Activated T-helper 17 cell treated with anti-CD3 and anti-CD28 coated beads, Interleukin-2, amount 50 U/mL, for 72 hours (primary cell): ENCODE measurements at regions not wholly inside any gene's neighbourhood (a gene's known extent, or its start where the extent isn't known, plus 50 kb on each side); places are given as distances from the start of the nearest gene placed in this dataset.

Experiments
- ATAC-seq: fragments of 150-1000 bp; cut with Tn5 transposase; replicated peaks from 2 replicates; pipeline ENCODE4 v1.10.0; 2021; ENCODE audit warnings: mild to moderate bottlenecking, moderate library complexity
- H3K27ac Mint-ChIP-seq: one replicate; pipeline ENCODE4 v1.8.0; 2022; ENCODE audit warnings: mixed read lengths
- H3K27me3 Mint-ChIP-seq: one replicate; pipeline ENCODE4 v1.8.0; 2022; ENCODE audit warnings: mixed read lengths
- H3K36me3 Mint-ChIP-seq: one replicate; pipeline ENCODE4 v1.8.0; 2022; ENCODE audit warnings: low read depth, mild to moderate bottlenecking, mixed read lengths
- H3K4me1 Mint-ChIP-seq: one replicate; pipeline ENCODE4 v1.8.0; 2022; ENCODE audit warnings: mixed read lengths
- H3K4me3 Mint-ChIP-seq: one replicate; pipeline ENCODE4 v1.8.0; 2022; ENCODE audit warnings: mild to moderate bottlenecking, mixed read lengths
- H3K9me3 Mint-ChIP-seq: one replicate; pipeline ENCODE4 v1.8.0; 2022; ENCODE audit warnings: mixed read lengths

DNA sequence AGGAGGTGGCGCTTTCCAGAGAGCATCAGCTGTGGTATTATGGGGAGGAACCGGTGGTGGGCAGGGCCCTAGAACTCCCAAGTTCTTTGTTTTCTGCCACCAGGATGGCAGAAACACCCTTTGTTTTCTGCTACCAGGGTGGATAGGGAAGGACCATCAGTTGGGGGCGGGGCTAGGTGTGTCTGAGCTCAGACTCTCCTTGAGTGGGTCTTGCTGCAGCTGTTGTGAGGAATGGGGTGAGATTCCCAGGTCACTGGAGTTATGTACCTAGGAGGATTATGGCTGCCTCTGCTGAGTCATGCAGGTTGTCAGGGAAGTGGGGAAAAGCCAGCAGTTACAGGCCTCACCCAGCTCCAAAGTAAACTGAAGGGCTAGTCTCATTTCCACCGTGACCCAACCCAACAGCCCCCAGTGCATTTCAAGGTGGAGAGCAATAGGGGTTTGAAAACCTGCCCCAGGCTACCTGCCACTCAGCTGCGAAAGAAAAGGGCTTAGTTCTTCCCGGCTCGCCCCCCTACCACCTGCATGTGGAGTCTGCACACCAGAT, 167.8 kb upstream of the FAM241A start:
- no peaks in the 10 kb centered on the region for H3K4me1 Mint-ChIP-seq
- H3K9me3 Mint-ChIP-seq = peaks cover 7% of the 10 kb centered on the region
- no peaks in the 10 kb centered on the region for H3K36me3 Mint-ChIP-seq
- no peak overlapping the region for H3K27ac Mint-ChIP-seq
- ATAC-seq = no peak
- peaks cover 13% of the 10 kb centered on the region for H3K27me3 Mint-ChIP-seq
- H3K4me3 Mint-ChIP-seq = no peak overlapping the region

DNA sequence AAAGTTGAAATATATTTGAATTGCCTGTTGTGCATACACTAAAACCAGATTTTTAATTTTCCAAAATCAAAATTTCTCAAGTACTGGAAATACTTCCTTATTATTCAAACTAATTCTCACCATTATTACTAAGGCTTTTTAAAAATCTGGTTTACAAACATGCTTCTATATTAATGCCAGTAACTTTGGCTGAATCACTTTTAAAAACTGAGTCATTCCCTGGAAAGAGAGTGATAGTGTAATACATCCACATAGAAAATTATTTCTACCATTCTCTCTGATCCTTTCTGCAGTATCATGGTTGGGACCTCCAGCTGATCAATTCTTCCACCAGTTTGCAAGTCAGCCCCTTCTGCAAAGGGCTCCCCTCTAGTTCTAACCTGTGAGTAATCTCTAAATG, 165.3 kb upstream of the FAM241A start:
- peaks cover 15% of the 10 kb centered on the region for H3K27me3 Mint-ChIP-seq
- no peak overlapping the region for H3K4me3 Mint-ChIP-seq
- no peak for ATAC-seq
- no peaks in the 10 kb centered on the region for H3K4me1 Mint-ChIP-seq
- no peaks in the 10 kb centered on the region for H3K36me3 Mint-ChIP-seq
- H3K27ac Mint-ChIP-seq = no peak overlapping the region
- peaks cover 1% of the 10 kb centered on the region for H3K9me3 Mint-ChIP-seq

DNA sequence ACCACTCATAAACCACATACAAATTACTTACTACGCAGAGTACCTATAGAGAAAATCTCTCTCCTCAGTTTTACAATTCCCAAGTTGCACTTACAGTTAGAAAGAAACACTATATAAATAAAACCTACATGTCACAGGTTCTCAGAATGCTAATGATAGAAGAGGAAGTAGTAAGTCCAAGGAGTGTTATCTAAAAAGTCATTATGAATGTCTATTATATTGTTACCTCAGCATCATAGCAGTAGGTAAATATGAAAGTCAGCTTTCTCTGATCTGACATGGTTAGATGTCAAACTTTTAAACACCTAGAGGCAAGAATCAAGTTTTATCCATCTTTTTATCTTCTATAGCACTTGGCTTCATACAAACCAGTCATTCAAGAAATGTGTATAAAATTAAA, 163.2 kb upstream of the FAM241A start:
- Mint-ChIP-seq H3K9me3 (no peaks in the 10 kb centered on the region), H3K27ac (no peak overlapping the region), H3K27me3 (peaks cover 14% of the 10 kb centered on the region), H3K36me3 (no peaks in the 10 kb centered on the region), H3K4me3 (no peak overlapping the region), H3K4me1 (no peaks in the 10 kb centered on the region)
- ATAC-seq = no peak

DNA sequence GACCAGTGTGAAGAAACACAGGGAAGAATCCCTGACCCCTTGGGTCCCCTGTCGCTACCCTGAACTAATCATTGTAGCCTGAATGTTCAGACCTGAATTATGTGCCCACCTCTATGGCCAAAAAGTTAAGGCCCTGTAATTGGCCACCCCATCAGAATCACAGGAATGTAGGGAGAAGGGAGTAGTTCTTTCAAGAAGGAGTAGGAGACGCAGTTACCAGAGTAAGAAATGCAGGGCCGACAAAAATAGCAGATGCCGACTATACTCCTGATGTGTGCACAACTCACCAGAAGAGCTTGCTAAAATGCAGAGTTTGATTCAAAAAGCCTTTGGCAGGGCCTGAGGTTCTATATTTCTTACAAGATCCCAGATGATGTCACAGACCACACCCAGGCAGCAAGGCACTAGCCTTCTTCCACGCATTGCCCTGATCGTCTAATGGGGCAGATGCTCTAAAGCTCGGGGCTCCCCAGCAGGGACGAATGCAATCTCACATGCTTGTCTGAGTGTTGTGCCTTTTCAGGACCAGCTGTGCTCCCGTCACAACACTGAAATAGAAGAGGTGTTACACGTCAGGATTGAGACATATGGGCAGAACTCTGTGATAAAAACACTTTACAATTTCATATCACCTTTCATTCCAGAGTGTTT, 161.0 kb upstream of the FAM241A start:
- Mint-ChIP-seq H3K36me3 (no peaks in the 10 kb centered on the region), H3K4me3 (no peak overlapping the region), H3K27me3 (peaks cover 15% of the 10 kb centered on the region), H3K9me3 (no peaks in the 10 kb centered on the region), H3K4me1 (no peaks in the 10 kb centered on the region), H3K27ac (no peak overlapping the region)
- no peak for ATAC-seq

DNA sequence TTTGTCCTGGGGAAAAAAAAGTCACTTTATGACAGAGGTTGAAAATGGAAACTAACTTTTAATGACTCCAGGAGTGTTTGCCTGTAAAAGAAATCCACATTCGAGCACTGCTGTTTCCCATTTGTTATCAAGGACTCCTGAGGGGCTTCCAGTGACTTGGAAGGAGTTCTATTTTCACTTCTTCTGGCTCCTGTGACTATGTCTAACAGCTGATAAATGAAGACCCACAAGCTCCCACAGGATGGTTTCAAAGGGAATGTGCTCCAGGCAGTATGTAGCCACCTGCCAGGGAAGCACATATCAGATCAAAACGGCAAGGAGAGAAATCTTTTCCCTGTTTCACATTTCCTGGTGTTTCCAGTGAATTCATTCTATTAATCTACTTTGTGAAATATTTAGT, 159.8 kb upstream of the FAM241A start:
- H3K27me3 Mint-ChIP-seq = peaks cover 15% of the 10 kb centered on the region
- H3K36me3 Mint-ChIP-seq = no peaks in the 10 kb centered on the region
- H3K27ac Mint-ChIP-seq = no peak overlapping the region
- no peaks in the 10 kb centered on the region for H3K9me3 Mint-ChIP-seq
- H3K4me3 Mint-ChIP-seq = no peak overlapping the region
- no peaks in the 10 kb centered on the region for H3K4me1 Mint-ChIP-seq
- ATAC-seq = no peak

DNA sequence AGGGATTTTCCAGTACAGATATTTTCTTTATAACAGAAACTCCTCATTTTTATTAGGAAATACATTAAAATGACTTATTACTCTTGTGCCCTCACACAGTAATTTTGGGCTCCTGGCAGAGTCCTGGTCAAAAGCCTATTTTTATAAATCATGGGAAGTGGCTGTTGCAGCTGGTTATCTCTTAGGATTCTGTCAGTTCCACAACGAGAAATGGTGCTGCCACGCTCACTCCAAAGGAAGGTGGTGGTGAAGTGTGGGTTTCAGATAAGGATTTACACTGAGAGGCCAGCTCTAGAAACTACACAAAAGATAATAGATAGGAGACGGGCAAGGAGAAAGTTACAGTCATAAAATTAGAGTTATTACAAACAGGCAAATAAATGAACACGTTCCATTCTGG, 159.2 kb upstream of the FAM241A start:
- ATAC-seq = no peak
- no peak overlapping the region for H3K27ac Mint-ChIP-seq
- peaks cover 14% of the 10 kb centered on the region for H3K27me3 Mint-ChIP-seq
- H3K36me3 Mint-ChIP-seq = no peaks in the 10 kb centered on the region
- no peaks in the 10 kb centered on the region for H3K4me1 Mint-ChIP-seq
- H3K9me3 Mint-ChIP-seq = no peaks in the 10 kb centered on the region
- no peak overlapping the region for H3K4me3 Mint-ChIP-seq

DNA sequence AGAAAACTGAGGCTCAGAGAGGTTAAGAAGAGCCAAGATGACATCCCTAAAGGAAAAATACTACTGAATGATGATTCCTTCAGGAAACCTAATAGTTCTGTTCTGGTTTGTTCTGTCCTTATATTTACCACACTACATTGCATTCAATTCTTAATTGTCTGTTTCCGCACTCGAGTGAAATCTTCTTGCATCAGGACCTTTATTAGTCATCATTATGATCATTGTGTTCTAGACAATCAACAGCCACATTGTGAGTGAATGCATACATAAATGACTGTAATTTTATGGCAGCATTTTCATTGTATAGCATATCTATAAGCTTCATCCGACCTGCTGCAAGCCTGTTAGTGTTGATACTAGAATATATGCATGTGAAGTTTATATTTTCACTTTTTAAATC, 156.7 kb upstream of the FAM241A start:
- H3K27me3 Mint-ChIP-seq = peaks cover 20% of the 10 kb centered on the region
- H3K4me3 Mint-ChIP-seq = no peak overlapping the region
- no peaks in the 10 kb centered on the region for H3K9me3 Mint-ChIP-seq
- H3K4me1 Mint-ChIP-seq = no peaks in the 10 kb centered on the region
- H3K36me3 Mint-ChIP-seq = no peaks in the 10 kb centered on the region
- ATAC-seq = no peak
- H3K27ac Mint-ChIP-seq = no peak overlapping the region

DNA sequence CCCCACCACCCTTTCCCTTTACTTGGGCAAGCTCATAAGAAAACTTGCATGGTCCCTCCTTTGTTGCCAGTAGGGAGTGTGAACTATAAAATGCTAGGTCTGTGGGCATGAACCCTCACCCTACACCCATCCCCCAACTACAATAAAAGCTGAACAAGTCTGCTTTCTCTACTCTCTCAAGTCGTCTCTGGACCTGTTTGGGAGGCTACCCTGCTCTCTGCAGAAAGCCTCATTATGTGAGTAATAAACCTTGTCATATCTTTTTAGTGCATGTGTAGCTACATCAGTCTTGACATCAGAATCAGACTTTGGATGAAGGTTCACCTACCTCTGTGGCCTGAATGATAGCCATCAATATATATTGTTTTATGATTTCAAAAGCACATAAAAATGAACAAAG, 155.4 kb upstream of the FAM241A start:
- Mint-ChIP-seq H3K4me1 (no peaks in the 10 kb centered on the region), H3K4me3 (no peak overlapping the region), H3K9me3 (no peaks in the 10 kb centered on the region), H3K36me3 (no peaks in the 10 kb centered on the region), H3K27ac (no peak overlapping the region), H3K27me3 (peaks cover 23% of the 10 kb centered on the region)
- no peak for ATAC-seq

DNA sequence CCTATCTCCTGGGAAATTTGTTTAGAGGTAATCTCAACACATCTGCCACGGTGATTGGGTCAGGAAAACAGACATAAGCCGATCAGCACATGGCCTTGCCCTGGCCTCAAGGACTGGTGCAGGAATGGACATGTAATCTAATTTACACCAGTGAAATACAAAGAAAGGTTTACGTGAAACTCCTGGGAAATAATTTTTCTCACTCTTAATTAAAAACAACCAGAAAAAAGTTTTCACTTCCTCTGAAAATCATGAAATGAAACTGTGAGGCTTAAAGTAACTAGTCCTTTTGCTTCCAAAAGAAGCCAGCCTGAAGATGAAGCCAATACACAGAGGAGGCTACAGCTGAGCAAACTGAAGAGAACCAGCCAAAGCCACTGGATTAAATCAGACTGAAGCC, 154.1 kb upstream of the FAM241A start:
- no peaks in the 10 kb centered on the region for H3K36me3 Mint-ChIP-seq
- no peak overlapping the region for H3K27ac Mint-ChIP-seq
- no peaks in the 10 kb centered on the region for H3K9me3 Mint-ChIP-seq
- H3K4me3 Mint-ChIP-seq = no peak overlapping the region
- peaks cover 22% of the 10 kb centered on the region for H3K27me3 Mint-ChIP-seq
- H3K4me1 Mint-ChIP-seq = no peaks in the 10 kb centered on the region
- no peak for ATAC-seq

DNA sequence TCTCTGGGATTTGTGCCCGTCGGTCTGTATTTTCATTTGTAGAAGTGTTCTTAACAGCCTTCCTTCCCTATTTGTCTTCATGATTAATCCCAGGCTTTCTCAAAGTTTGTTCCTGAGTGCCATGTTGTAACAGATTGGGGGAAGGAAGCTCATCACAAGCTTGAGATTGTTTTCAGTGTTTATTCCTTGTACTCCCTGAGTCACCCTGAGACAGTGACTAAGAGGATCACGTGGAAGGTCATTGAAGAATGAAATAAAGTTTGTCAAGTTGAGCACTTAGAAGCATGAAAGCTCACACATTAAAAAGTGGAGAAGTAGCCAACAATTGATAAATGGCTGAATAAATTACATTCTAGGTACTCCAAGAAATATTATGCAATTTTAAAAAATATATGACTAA, 153.5 kb upstream of the FAM241A start:
- Mint-ChIP-seq H3K9me3 (peaks cover 4% of the 10 kb centered on the region), H3K4me3 (no peak overlapping the region), H3K27ac (no peak overlapping the region), H3K36me3 (no peaks in the 10 kb centered on the region), H3K4me1 (no peaks in the 10 kb centered on the region), H3K27me3 (peaks cover 22% of the 10 kb centered on the region)
- ATAC-seq = no peak

DNA sequence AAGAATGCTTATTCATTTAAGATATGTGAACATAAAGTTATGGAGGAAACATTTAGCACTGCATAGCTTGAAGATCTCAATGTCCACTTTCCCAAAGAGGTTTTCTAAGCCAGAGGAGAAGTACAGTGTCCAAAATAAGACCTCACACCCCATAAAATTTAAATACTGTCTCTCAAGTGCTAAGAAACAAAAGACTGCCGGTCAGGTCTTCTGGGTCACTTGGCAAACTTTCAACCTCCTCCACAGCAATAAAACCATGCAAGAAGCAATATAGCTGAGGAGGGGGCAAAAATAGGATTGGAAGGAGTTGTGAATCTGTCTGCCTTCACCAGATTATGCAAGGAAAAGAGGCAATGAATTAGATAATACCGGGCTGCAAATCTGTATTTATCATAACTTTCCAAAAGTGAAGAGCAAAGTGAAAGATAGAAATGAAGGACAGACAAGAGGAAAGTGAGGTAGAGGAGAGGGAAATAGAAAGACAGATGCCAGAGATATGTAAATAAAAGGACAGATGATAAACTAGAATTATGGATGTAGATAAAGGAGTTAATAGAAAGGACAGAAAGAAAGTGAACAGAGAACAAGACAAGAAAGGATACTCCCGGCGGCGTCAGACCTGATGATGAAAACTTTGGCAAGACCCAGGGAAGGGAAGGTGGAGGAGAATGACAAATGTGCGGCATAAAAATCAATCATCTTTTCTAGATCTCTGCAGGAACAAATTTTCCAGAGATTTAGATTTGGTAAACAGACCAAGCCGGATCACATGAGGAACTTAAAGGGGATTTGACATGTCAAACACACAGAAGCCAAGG, 152.7 kb upstream of the FAM241A start:
- no peak for ATAC-seq
- no peak overlapping the region for H3K27ac Mint-ChIP-seq
- no peaks in the 10 kb centered on the region for H3K4me1 Mint-ChIP-seq
- no peak overlapping the region for H3K4me3 Mint-ChIP-seq
- peaks cover 17% of the 10 kb centered on the region for H3K27me3 Mint-ChIP-seq
- H3K36me3 Mint-ChIP-seq = no peaks in the 10 kb centered on the region
- peaks cover 10% of the 10 kb centered on the region for H3K9me3 Mint-ChIP-seq

DNA sequence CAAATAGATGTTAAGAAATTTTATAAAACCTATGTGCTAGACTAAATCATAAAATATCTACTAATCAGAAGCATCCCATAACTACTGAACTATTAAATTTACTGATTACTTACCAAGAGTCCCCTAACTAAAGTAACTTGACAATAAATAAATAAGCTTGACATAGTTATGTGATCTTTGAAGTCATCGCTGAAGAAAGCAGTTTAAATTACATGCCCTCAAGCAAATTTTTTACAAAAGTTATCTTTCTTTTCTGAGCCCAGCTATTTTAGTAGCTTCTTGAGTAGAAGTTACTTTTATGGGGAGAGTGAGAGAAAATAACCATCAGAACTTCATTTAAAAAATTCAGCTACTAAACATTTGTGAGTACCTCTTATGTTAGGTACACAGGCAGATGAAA, 150.9 kb upstream of the FAM241A start:
- no peaks in the 10 kb centered on the region for H3K36me3 Mint-ChIP-seq
- no peak overlapping the region for H3K27ac Mint-ChIP-seq
- no peaks in the 10 kb centered on the region for H3K4me1 Mint-ChIP-seq
- H3K27me3 Mint-ChIP-seq = peaks cover 17% of the 10 kb centered on the region
- H3K9me3 Mint-ChIP-seq = peaks cover 16% of the 10 kb centered on the region
- no peak for ATAC-seq
- H3K4me3 Mint-ChIP-seq = no peak overlapping the region

DNA sequence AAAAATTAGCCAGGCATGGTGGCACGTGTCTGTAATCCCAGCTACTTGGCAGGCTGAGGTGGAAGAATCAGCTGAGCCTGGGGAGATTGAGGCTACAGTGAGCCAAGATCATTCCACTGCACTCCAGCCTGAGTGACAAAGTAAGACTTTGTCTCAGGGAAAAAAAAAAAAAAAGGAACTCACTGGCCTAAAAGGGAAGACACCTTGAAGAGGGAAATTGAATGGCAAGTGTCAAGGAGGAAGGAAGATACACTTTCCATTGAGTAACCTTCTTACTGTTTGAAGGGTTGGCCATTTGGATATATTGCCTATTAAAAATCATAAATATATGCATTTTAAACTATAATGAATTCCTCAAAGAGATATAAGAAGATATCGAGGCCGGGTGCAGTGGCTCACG, 147.5 kb upstream of the FAM241A start:
- ATAC-seq = no peak
- no peak overlapping the region for H3K27ac Mint-ChIP-seq
- H3K4me3 Mint-ChIP-seq = no peak overlapping the region
- peaks cover 9% of the 10 kb centered on the region for H3K27me3 Mint-ChIP-seq
- no peaks in the 10 kb centered on the region for H3K4me1 Mint-ChIP-seq
- H3K36me3 Mint-ChIP-seq = no peaks in the 10 kb centered on the region
- H3K9me3 Mint-ChIP-seq = peaks cover 16% of the 10 kb centered on the region

DNA sequence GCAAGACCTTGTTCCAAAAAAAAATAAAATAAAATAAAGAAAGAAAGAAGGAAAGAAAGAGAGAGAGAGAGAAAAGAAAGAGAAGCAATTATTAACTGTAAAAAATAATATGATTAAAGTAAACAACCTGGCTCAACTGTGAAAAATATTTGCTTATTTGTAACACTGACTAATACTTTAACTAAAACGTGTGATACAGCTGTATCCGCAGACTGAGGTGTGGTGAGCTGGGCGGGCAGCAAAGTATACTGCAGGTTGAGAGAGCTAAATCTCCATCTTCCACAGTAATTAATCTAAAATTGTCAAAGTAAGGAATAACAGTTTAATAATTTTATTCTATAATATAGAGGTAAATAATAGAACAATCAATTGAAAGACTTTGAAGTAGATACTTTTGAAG, 145.5 kb upstream of the FAM241A start:
- Mint-ChIP-seq H3K4me3 (no peak overlapping the region), H3K27ac (no peak overlapping the region), H3K4me1 (no peaks in the 10 kb centered on the region), H3K36me3 (no peaks in the 10 kb centered on the region), H3K27me3 (no peaks in the 10 kb centered on the region), H3K9me3 (peaks cover 16% of the 10 kb centered on the region)
- no peak for ATAC-seq

DNA sequence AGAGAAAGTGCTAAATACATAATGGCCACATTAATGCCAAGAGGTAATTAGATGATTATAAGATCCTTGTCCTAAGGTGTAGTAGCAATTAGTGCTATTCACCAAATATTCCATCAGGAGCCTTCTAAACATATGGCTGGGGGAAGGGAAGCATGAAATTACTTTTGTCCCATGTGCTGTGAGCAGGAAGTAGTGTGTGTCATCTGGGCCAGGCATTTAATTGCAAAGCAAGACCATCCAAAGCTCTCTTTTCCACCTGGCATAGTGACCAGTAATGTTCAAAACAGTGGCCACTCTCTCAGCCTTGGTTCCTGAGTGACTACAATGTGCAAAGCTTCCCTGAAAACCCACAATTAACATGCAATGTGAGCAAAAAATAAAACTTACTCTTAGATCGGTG, 144.2 kb upstream of the FAM241A start:
- no peak overlapping the region for H3K27ac Mint-ChIP-seq
- H3K4me1 Mint-ChIP-seq = no peaks in the 10 kb centered on the region
- H3K4me3 Mint-ChIP-seq = no peak overlapping the region
- no peak for ATAC-seq
- H3K9me3 Mint-ChIP-seq = peaks cover 16% of the 10 kb centered on the region
- H3K36me3 Mint-ChIP-seq = no peaks in the 10 kb centered on the region
- peaks cover 7% of the 10 kb centered on the region for H3K27me3 Mint-ChIP-seq
